ENCODE measurements at regions not wholly inside any gene's neighbourhood (a gene's known extent, or its start where the extent isn't known, plus 50 kb on each side); places are given as distances from the start of the nearest gene placed in this dataset.

DNA sequence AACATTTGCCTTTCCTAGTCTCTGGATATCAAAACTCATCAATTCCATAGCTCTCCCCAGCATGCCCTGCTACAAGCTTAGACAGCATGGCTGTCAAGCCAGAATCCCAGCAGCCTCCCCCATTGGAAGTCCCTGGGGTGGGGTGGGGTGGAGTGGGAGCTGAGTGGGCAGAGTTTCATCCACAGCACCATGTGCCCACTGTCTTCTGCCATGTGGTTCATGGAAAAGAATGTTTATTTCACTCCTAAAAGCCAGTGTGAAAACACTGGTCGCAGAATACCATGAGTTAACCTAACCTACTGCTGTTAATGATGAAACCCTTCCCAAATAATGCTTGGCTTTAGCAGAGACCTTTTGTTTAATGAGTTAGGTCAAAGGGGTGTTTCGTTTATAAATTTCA, 80.2 kb upstream of the KIRREL3 start:
- DNase-seq (no peak), ATAC-seq (ENCODE audit: low read depth in 2 of 2) (no peak)
- no peak overlapping the region for H3K27ac Mint-ChIP-seq
- no peak overlapping the region for H3K4me3 Mint-ChIP-seq
- no peaks in the 10 kb centered on the region for H3K27me3 Mint-ChIP-seq
- H3K4me1 Mint-ChIP-seq = no peaks in the 10 kb centered on the region
- peaks cover 0 to 5% (median 2%) of the 10 kb centered on the region in 7 donors for H3K9me3 Mint-ChIP-seq
- H3K36me3 Mint-ChIP-seq = no peaks in the 10 kb centered on the region

DNA sequence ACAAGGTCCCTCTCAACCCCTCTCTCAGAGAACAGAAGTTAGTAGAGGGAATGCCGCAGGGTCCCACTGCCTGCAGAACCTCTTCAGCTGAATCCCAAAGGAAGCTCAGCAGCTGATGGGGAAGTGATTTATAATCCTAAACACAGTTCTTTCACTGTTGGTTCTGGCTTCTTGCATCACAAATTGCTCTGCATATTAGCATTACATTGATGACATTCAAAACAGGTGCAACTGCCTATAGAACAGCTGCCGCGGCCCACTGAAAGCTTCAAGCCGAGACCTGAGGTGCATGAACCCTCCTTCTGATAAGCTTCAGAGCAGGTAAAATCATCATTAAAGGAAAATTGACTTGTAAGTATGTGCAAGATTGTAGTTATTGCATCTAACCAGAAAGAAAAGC, 75.2 kb upstream of the KIRREL3 start:
- H3K36me3 Mint-ChIP-seq = no peaks in the 10 kb centered on the region
- no peak for ATAC-seq (ENCODE audit: low read depth in 2 of 2)
- no peaks in the 10 kb centered on the region for H3K27me3 Mint-ChIP-seq
- H3K4me1 Mint-ChIP-seq = peaks cover 2 to 6% (median 6%) of the 10 kb centered on the region in 3 donors
- no peak overlapping the region for H3K4me3 Mint-ChIP-seq
- no peak for DNase-seq
- no peak overlapping the region for H3K27ac Mint-ChIP-seq
- peaks cover 0 to 15% (median 4%) of the 10 kb centered on the region in 7 donors for H3K9me3 Mint-ChIP-seq

DNA sequence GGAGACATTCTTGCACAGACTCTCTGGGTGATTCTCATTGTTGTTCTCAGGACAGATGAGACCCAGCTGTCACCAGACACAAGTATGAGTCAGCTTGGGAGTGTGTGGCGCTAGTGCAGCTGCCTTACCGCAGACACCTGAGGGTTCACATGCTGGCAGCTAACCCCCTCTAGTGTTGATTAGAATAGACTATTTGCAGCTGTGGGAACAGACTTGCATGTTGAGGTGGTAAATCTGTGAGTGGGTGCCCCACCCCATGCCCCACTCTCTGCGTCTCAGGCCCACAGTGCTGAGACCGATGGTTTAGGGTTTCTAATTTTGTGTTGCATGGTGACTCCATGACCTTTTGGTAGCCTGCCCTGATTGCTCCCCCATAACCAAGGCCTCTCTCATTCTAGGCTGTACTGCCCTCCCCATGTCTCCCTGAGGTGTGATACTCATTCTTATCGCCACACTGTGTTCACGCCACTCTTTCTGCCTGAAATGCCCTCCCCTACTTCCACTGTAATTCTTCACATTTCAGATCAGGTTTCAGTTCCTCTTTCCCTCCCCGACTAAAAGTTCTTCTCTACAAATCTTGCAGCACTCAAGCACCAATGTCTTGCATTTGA, 73.7 kb upstream of the KIRREL3 start:
- no peak overlapping the region for H3K27ac Mint-ChIP-seq
- H3K27me3 Mint-ChIP-seq = no peaks in the 10 kb centered on the region
- H3K4me1 Mint-ChIP-seq = peaks cover 2 to 6% (median 6%) of the 10 kb centered on the region in 3 donors
- H3K4me3 Mint-ChIP-seq = no peak overlapping the region
- DNase-seq = no peak
- H3K9me3 Mint-ChIP-seq = peaks cover 0 to 15% (median 4%) of the 10 kb centered on the region in 7 donors
- ATAC-seq (ENCODE audit: low read depth in 2 of 2) = no peak
- H3K36me3 Mint-ChIP-seq = no peaks in the 10 kb centered on the region

DNA sequence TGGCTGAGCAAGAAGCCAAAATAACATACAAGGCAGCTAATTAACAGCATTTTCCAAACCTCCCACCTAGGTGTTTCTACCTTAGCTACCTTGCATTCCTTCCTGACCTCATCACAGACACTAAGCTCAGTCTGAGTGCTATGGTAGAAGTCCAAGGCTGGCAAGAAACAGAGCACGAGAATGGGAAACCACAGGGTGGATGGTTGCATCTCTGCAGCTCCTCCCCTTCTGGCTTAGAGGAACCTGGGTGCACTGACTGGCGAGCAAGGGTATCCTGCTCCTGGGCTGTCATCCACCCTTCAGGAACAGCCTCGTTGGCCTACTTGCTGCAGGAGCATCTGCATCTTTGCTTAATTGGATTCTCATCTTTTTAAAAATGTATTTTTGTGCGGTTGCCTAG, 73.1 kb upstream of the KIRREL3 start:
- H3K36me3 Mint-ChIP-seq = no peaks in the 10 kb centered on the region
- no peaks in the 10 kb centered on the region for H3K27me3 Mint-ChIP-seq
- H3K4me3 Mint-ChIP-seq = no peak overlapping the region
- peaks cover 2 to 6% (median 6%) of the 10 kb centered on the region in 3 donors for H3K4me1 Mint-ChIP-seq
- H3K9me3 Mint-ChIP-seq = peaks cover 0 to 15% (median 4%) of the 10 kb centered on the region in 7 donors
- DNase-seq = no peak
- H3K27ac Mint-ChIP-seq = no peak overlapping the region
- ATAC-seq (ENCODE audit: low read depth in 2 of 2) = no peak

DNA sequence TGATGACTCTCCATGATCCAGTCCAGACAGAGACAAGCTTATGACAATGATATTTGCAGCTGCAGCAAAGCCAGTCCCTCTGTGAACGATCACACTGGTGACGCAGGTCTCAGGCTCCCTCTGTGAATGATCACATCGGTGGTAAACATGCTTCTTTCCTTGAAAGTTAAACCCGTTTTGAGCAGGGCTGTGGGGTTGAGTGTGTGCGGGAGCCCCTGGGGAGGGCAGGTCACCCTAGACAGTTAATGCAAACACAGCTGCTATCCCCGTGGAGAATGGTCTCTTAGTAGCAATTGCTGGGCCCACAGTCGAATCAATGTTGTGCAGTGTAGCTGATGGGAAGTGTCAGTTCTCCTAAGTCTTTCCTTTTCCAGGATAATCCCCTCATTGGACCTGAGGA, 71.0 kb upstream of the KIRREL3 start:
- peaks cover 2 to 6% (median 6%) of the 10 kb centered on the region in 3 donors for H3K4me1 Mint-ChIP-seq
- peaks cover 0 to 15% (median 5%) of the 10 kb centered on the region in 7 donors for H3K9me3 Mint-ChIP-seq
- DNase-seq = no peak
- no peaks in the 10 kb centered on the region for H3K36me3 Mint-ChIP-seq
- no peak overlapping the region for H3K4me3 Mint-ChIP-seq
- no peak overlapping the region for H3K27ac Mint-ChIP-seq
- no peak for ATAC-seq (ENCODE audit: low read depth in 2 of 2)
- no peaks in the 10 kb centered on the region for H3K27me3 Mint-ChIP-seq

DNA sequence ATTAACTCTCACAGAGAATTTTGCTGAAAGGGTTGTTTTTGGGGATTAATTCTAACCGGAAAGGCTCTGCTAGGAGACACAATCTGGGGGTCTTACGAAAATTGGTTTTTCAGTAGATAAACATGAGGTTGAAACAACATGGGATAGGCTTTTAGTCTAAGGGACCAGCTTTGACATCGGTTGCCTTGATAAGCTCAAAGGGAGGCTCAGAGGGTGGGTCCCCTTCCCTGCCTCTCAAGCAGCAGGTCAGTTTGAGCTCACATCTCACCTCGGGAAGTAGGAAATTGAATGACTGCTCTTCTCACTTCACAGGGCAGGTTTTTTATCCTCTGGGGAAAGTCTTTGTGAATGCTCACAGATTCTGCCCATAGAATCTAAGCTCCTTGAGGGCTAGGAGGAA, 70.2 kb upstream of the KIRREL3 start:
- Mint-ChIP-seq H3K4me3 (no peak overlapping the region), H3K36me3 (no peaks in the 10 kb centered on the region), H3K27ac (no peak overlapping the region), H3K27me3 (no peaks in the 10 kb centered on the region), H3K4me1 (peaks cover 2 to 6% (median 6%) of the 10 kb centered on the region in 3 donors), H3K9me3 (peaks cover 0 to 15% (median 3%) of the 10 kb centered on the region in 7 donors)
- no peak for DNase-seq
- no peak for ATAC-seq (ENCODE audit: low read depth in 2 of 2)

DNA sequence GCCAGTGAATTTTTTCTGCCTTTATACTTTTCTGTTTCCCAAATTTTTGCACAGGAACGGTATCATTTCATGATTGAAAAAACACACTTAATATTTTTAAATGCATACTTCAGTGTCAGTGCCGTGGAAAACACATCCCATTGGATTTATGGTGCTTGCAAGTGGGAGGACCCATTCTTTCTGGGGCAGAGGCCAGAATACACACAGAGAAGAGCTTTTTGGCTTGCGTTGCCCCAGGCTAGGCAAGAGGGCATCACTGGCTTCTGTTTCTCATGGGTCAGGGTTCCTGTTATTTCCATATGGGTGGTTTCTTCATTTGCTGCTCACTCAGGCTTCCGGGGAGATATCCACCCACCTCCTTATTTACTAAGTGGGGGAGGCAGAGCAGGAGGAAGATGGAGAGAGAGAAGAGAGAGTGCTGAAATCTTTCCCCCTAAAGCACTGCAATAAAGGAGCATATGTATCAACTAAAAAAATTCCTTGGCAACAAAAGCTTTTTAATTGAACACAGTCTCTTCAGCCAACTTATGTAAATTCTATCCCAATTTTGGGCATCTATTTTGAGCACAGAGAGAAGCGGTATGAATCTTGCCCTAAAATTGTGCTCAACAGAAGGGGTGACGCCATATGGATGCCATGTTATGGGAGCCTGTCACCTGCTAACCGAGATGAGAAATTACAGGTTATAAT, 66.0 kb upstream of the KIRREL3 start:
- ATAC-seq (ENCODE audit: low read depth in 2 of 2) (no peak), DNase-seq (no peak)
- Mint-ChIP-seq H3K4me1 (no peaks in the 10 kb centered on the region), H3K27ac (no peak overlapping the region), H3K27me3 (no peaks in the 10 kb centered on the region), H3K4me3 (peak overlapping the region in 1 of 8 donors; percentile 39), H3K36me3 (no peaks in the 10 kb centered on the region), H3K9me3 (peaks cover 0 to 4% (median 0%) of the 10 kb centered on the region in 7 donors)

DNA sequence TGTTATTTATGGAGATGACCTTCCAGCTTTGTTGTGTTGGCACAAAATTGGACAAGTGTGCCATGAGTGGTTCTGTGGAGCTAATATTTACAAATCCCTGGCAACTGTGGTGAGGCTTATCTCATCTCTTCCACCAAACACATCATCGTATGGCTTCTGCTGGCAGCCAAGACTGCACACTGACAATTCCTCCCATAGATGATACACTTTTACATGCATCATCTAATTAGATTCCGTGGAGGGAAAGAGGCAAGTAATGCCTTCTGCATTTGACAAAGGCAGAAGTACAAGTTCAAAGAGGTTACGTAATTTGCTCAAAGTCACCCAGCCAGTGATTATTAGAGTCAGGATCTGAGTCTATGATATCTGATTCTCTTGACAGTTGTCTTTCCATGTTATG, 62.7 kb upstream of the KIRREL3 start:
- no peaks in the 10 kb centered on the region for H3K36me3 Mint-ChIP-seq
- no peaks in the 10 kb centered on the region for H3K27me3 Mint-ChIP-seq
- no peak for DNase-seq
- H3K4me1 Mint-ChIP-seq = no peaks in the 10 kb centered on the region
- H3K27ac Mint-ChIP-seq = no peak overlapping the region
- peaks cover 0 to 3% (median 0%) of the 10 kb centered on the region in 7 donors for H3K9me3 Mint-ChIP-seq
- no peak overlapping the region for H3K4me3 Mint-ChIP-seq
- ATAC-seq (ENCODE audit: low read depth in 2 of 2) = no peak

DNA sequence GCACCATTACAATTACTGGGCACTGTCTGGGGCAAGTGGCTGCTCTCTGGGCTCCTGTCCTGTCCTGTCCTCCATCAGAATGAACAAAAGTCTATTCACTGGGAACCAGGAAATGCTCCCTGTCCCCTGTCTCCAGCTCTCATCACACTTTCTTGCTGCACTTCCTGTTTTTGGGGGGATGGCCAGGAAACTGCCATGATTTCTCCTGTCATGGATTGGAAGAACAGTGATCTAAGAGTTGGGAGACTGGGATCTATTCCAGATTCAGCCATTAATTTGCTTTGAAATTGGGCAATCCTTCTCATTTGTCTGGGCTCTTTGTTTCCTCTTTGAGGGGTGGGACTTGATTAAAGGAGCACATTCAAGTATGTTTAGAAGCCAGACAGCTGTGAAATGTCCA, 61.4 kb upstream of the KIRREL3 start:
- DNase-seq (no peak), ATAC-seq (ENCODE audit: low read depth in 2 of 2) (no peak)
- Mint-ChIP-seq H3K4me1 (no peaks in the 10 kb centered on the region), H3K27ac (peak overlapping the region in 1 of 6 donors; percentile 27), H3K4me3 (no peak overlapping the region), H3K27me3 (no peaks in the 10 kb centered on the region), H3K9me3 (peaks cover 0 to 3% (median 0%) of the 10 kb centered on the region in 7 donors), H3K36me3 (no peaks in the 10 kb centered on the region)

DNA sequence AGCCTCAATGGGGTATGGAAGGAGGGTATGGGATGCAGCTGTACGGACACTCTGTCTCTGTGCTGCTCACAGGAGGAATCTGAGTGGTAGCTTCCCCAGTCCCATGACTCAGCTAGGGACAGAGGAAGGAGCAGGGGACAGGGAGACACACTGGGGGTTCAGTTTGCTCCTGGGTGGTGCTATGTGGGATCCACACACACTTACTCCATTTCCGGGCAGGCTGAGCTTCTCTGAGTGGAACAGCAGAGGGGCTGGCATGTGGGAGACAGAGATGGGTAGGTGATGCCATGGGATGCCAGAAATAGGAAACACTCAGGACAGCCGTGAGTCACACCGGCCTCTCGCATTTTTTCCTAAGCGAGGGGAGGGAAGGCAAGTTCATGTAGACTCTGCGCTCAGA, 59.2 kb upstream of the KIRREL3 start:
- ATAC-seq (ENCODE audit: low read depth in 2 of 2) (no peak), DNase-seq (no peak)
- H3K27ac Mint-ChIP-seq = no peak overlapping the region
- no peaks in the 10 kb centered on the region for H3K36me3 Mint-ChIP-seq
- H3K4me1 Mint-ChIP-seq = no peaks in the 10 kb centered on the region
- H3K27me3 Mint-ChIP-seq = no peaks in the 10 kb centered on the region
- H3K9me3 Mint-ChIP-seq = peaks cover 0 to 4% (median 3%) of the 10 kb centered on the region in 7 donors
- H3K4me3 Mint-ChIP-seq = no peak overlapping the region

DNA sequence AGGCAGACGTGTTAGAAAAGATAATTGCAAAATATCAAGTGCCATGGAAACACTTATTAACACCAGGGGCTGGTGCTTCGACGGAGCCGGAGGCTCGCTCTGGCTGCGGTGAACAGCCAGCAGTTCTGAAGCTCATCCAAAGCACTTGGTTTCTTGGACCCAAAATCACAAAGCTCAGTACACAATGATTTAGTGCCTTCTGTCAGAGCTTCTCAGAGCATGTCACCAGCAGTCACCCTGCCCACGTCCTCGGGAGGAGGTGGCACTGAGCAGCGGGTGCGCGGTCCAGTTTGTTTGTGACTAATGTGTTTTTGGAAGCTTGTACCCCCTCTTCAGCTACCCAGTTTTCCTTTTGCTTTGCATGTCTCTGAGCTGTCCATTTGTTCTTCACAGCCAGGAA, 58.7 kb upstream of the KIRREL3 start:
- Mint-ChIP-seq H3K4me3 (no peak overlapping the region), H3K27me3 (no peaks in the 10 kb centered on the region), H3K9me3 (peaks cover 0 to 4% (median 3%) of the 10 kb centered on the region in 7 donors), H3K4me1 (no peaks in the 10 kb centered on the region), H3K36me3 (no peaks in the 10 kb centered on the region), H3K27ac (no peak overlapping the region)
- DNase-seq = no peak
- ATAC-seq (ENCODE audit: low read depth in 2 of 2) = no peak

DNA sequence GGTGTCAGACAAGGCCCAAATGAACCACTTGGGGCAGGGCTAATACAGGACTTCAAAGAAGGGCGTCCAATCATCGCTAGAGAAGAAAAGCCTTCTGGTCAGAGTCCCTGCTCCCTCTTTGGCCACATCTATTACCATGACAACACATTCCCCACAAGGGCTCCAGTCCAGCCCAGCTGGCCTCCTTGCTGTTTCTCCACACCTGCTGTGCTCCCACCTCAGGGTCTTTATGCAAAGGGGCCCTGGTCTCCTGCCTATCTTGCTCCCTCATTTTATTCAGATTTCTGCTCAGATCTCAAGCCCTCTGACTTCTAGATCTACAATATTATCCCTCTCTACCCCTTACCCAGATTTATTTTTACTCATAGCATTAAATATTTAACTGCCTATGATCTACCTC, 58.0 kb upstream of the KIRREL3 start:
- peak overlapping the region in 1 of 6 donors; percentile 43 for H3K27ac Mint-ChIP-seq
- no peaks in the 10 kb centered on the region for H3K4me1 Mint-ChIP-seq
- ATAC-seq (ENCODE audit: low read depth in 2 of 2) (no peak), DNase-seq (no peak)
- H3K36me3 Mint-ChIP-seq = no peaks in the 10 kb centered on the region
- H3K9me3 Mint-ChIP-seq = peaks cover 0 to 4% (median 3%) of the 10 kb centered on the region in 7 donors
- no peaks in the 10 kb centered on the region for H3K27me3 Mint-ChIP-seq
- no peak overlapping the region for H3K4me3 Mint-ChIP-seq

DNA sequence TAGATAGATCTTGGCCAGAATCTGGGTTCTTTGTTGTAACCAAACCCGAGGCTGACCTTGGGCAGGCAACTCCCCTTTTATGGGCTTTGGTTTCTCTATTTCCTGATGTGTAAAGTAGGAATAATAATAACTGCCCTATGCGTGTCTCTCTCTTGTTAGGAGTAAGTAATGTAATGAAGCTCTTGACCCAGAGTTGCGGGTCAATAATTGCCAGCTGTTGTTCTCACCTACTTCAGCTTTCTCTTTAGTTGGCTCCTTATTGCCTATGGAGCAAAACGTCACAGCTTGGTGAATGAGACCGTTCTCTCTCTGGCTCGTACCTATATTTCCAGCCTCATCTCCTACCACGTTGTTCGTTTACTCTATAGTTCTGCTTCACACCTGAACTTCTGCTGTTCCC, 56.6 kb upstream of the KIRREL3 start:
- Mint-ChIP-seq H3K27ac (peak overlapping the region in 2 of 6 donors; percentile 49 to 64), H3K9me3 (peaks cover 0 to 4% (median 3%) of the 10 kb centered on the region in 7 donors), H3K4me3 (no peak overlapping the region), H3K4me1 (no peaks in the 10 kb centered on the region), H3K36me3 (no peaks in the 10 kb centered on the region), H3K27me3 (no peaks in the 10 kb centered on the region)
- no peak for ATAC-seq (ENCODE audit: low read depth in 2 of 2)
- no peak for DNase-seq

DNA sequence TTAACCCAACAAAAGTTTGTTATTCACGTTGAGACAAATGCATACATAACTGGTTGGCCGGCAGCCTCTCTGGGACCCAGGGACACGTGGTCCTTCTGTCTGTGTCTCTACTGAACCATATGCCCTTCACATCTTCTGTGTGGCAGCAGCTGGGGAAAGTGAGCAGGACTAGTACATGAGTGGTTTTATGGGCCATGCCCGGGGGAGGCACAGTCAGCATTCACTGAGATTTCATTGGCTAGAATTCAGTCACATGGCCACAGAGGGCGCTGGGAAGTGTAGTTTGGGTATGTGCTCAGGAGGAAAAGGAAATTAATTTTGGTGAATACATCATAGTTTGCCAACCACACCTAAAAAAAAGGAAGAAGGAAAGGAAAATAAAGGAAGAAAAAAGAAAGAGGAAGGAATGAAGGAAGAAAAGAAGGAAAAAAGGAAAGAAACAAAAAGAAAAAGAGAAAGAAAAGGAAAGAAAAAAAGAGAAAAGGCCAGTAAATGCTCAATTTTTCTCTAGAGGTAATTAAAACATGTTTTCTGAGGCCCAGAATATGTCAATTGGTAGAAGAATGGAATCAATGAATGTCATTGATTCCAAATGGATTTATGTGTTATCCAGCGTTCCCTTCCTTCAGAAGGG, 55.9 kb upstream of the KIRREL3 start:
- no peaks in the 10 kb centered on the region for H3K36me3 Mint-ChIP-seq
- H3K9me3 Mint-ChIP-seq = peaks cover 0 to 8% (median 3%) of the 10 kb centered on the region in 7 donors
- DNase-seq (no peak), ATAC-seq (ENCODE audit: low read depth in 2 of 2) (no peak)
- no peaks in the 10 kb centered on the region for H3K27me3 Mint-ChIP-seq
- H3K27ac Mint-ChIP-seq = no peak overlapping the region
- H3K4me3 Mint-ChIP-seq = no peak overlapping the region
- H3K4me1 Mint-ChIP-seq = no peaks in the 10 kb centered on the region

Measured in naive B cell (primary cell).